BLaER1 treated with 17β-estradiol and CSF1 and Interleukin-3, amounts not matched to agents 10 nM and 100 nM (cell line): ENCODE measurements at regions not wholly inside any gene's neighbourhood (a gene's known extent, or its start where the extent isn't known, plus 50 kb on each side); places are given as distances from the start of the nearest gene placed in this dataset.

Source experiments
- H3K27ac ChIP-seq, 11 experiments: shearing (Covaris generic); formaldehyde crosslinking; 2 replicates each; pipeline ENCODE4 v1.8.1; 2022
- H3K27me3 ChIP-seq, 11 experiments: shearing (Covaris generic); formaldehyde crosslinking; 2 replicates each; pipeline ENCODE4 v1.8.1; 2022
- H3K36me3 ChIP-seq, 11 experiments: shearing (Covaris generic); formaldehyde crosslinking; 2 replicates each; pipeline ENCODE4 v1.8.1; 2022
- H3K4me1 ChIP-seq, 10 experiments: shearing (Covaris generic); formaldehyde crosslinking; 2 replicates each; pipeline ENCODE4 v1.8.1; 2022
- H3K4me2 ChIP-seq, 11 experiments: shearing (Covaris generic); formaldehyde crosslinking; 2 replicates each; pipeline ENCODE4 v1.8.1; 2022
- H3K4me3 ChIP-seq, 10 experiments: shearing (Covaris generic); formaldehyde crosslinking; 2 replicates each; pipeline ENCODE4 v1.8.1; 2022
- H3K9ac ChIP-seq, 11 experiments: shearing (Covaris generic); formaldehyde crosslinking; 2 replicates each; pipeline ENCODE4 v1.8.1; 2022
- H3K9me3 ChIP-seq, 11 experiments: shearing (Covaris generic); formaldehyde crosslinking; replicated peaks in 1 of 11; 2 replicates each; pipeline ENCODE4 v1.8.1; 2022
- H4K20me1 ChIP-seq, 11 experiments: shearing (Covaris generic); formaldehyde crosslinking; 2 replicates each; pipeline ENCODE4 v1.8.1; 2022
- Cebpa-rat ChIP-seq, 11 experiments: shearing (Covaris generic); IDR thresholded peaks; 2 replicates each; pipeline ENCODE4 v1.8.1; 2022

DNA sequence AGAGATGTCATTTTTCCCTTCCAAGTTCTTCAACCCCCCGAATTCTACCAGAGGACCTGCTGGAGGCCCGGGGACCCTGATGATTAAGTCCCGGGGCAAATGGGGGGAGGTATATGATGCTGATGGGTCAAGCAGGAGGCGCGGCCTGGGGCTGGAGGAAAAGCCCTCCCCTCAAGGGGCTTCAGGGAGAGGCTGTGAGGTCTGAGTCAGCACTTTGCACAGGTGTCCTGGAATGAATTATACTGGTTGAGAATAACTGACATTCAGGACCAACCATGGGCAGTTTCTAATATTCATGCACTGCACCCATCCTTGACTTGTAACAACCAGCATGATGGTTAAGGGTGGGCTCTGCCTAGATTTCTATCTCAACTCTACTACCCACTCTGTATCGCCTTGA lies 146.8 kb upstream of the SYT13 start:
- Histone ChIP-seq H3K27me3 (no peaks in the 10 kb centered on the region), H3K9ac (no peak overlapping the region), H3K9me3 (no peaks in the 10 kb centered on the region), H3K4me3 (no peak overlapping the region), H4K20me1 (no peaks in the 10 kb centered on the region; a peak in 1 of 22 replicates), H3K4me1 (no peaks in the 10 kb centered on the region), H3K36me3 (no peaks in the 10 kb centered on the region), H3K4me2 (no peak overlapping the region), H3K27ac (no peak overlapping the region)
- no peak for TF ChIP-seq Cebpa-rat (IDR thresholded peaks at IDR 0.05)

DNA sequence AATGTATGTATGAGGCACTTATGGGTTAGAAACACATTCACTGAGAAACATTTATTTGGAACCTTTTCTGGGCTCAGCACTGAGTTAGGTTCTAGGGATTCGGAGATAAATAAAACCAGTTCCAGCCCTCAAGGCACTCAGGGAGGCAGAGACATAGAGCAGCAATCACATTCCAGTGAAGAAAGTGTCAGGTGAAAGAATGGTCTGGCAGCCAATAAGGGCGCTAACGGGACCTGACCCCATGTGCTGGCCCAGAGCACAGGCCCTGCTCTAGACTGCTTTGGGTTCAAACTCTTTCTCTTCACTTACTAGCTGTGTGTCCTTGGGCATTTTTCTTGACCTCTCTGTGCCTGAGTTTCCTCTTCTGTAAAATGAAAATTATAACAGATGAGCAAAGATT lies 146.0 kb upstream of the SYT13 start:
- no peak for TF ChIP-seq Cebpa-rat (IDR thresholded peaks at IDR 0.05)
- no peaks in the 10 kb centered on the region for H3K9me3 ChIP-seq
- H3K4me3 ChIP-seq = no peak overlapping the region
- H3K27ac ChIP-seq = no peak overlapping the region
- H3K4me2 ChIP-seq = no peak overlapping the region
- H3K36me3 ChIP-seq = no peaks in the 10 kb centered on the region
- no peaks in the 10 kb centered on the region; a peak in 1 of 22 replicates for H4K20me1 ChIP-seq
- no peak overlapping the region for H3K9ac ChIP-seq
- H3K4me1 ChIP-seq = no peaks in the 10 kb centered on the region
- no peaks in the 10 kb centered on the region for H3K27me3 ChIP-seq

DNA sequence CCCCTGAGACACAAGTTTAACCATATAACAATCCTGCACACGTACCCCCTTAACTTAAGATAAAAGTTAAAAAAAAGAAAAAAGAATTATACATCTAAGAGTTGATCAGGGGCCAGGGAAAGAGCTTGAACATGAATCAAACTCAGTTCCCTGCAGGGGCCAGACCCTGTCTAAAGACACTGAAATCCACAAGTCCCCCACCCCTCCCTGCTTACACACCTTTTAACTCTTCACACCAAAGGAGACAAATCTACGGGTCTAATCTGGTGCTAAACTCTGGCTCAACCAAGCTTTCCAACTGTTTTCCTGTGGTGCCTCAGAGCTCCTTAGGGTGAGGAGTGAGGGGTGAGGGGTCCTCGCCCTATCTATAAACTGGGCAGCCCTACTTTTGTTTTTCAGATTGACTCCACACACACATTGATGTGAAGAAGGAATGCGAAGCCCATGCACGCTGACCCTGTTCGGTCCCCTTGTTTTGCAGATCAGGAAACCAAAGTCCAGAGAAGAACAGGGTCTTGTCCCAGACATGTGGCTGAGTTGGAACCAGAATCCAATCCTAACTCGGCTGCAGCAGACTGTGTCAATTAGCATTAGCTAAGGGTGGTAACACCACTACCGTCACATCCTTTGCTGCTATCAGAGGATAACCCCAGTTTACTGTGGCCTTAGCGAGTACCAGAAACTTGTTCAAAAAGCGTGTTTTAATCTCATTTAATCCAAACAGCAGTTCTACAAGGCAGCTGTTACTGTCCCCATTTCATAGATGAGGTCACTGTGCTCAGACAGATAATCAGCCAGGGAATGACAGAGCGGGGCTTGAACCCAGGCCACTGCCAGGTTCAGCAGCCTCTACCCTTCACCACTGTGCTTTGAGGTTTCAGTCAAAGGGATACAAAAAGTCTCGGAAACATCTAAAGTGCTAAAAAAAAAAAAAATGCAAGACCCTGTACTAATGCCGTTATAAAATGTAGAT lies 145.2 kb upstream of the SYT13 start:
- Histone ChIP-seq H3K36me3 (no peaks in the 10 kb centered on the region), H3K27me3 (no peaks in the 10 kb centered on the region), H3K4me1 (no peaks in the 10 kb centered on the region), H3K4me3 (no peak overlapping the region), H3K9me3 (no peaks in the 10 kb centered on the region), H3K9ac (no peak overlapping the region), H3K27ac (no peak overlapping the region), H3K4me2 (no peak overlapping the region), H4K20me1 (no peaks in the 10 kb centered on the region; a peak in 2 of 22 replicates)
- TF ChIP-seq Cebpa-rat (IDR thresholded peaks at IDR 0.05) = no peak

DNA sequence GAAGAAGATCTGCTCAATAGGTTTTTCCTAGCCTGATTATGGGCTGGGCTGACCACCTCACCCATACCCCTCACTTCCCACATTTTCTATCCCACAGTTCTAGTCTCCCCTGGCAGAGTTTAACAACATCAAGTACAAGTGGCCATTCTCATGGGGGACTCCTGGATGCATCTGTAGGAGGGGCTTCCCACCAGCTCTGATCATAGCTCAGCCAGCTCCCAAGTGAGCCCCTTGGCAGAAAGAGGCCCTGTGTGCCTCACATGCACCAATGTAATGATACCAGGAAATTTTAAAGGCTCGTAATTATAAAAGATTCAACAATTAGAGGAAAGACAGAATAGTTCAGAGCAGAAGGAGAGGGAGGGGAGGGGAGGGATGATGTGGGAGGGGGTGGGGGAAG lies 144.2 kb upstream of the SYT13 start:
- Histone ChIP-seq H3K36me3 (no peaks in the 10 kb centered on the region), H3K27ac (no peak overlapping the region), H4K20me1 (no peaks in the 10 kb centered on the region; a peak in 2 of 22 replicates), H3K4me2 (no peak overlapping the region), H3K27me3 (no peaks in the 10 kb centered on the region), H3K4me1 (no peaks in the 10 kb centered on the region), H3K9me3 (no peaks in the 10 kb centered on the region), H3K9ac (no peak overlapping the region), H3K4me3 (no peak overlapping the region)
- TF ChIP-seq Cebpa-rat (IDR thresholded peaks at IDR 0.05) = no peak

DNA sequence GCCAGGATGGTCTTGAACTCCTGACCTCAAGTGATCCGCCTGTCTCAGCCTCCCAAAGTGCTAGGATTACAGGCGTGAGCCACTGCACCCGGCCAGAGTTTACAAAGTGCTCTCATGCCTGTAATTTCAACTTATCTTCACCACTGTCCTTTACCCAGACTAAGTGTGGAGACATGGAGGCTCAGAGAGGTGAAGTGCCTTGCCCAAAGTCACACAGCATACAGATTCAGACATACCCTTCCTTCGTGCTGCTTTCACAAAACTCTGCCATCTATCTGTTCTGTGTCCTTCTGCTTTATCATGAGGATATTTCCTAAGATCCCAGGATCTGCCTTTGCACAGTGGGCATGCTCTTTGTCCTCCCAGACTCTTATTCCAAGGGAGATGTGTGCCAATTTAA lies 143.6 kb upstream of the SYT13 start:
- no peak overlapping the region for H3K4me3 ChIP-seq
- no peaks in the 10 kb centered on the region for H3K27me3 ChIP-seq
- TF ChIP-seq Cebpa-rat (IDR thresholded peaks at IDR 0.05) = no peak

DNA sequence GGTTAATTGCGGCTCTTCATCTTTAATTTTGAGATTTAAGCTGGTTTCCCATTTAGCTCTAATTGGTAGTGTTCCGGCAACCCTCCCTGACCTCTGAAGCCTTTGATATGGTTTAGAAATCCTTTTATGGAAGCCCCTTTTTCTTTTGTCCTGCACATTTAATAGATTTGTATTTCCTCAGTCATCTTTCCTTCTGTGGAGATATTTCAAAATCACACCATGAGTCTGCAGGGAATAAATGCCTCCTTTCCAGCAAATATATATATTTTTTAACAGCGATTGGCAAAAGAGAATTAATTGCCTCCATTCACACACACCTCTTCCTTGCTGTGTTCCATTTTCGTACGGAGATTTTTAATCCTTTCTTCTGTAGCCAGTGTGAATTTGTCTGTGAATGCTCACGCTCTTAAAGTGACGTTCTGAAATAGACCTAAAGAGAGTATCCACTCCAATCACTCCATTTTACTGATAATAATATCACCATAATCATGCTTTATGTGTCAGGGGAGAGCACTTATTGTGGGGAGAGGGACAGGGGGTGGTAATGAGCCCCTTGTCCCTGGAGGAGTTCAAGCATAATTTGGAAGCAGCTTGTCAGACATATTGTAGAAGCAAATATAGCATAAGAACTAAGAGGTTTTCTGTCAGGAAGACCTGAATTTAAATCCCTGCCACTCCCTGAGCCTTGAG lies 142.5 kb upstream of the SYT13 start:
- no peaks in the 10 kb centered on the region for H3K27me3 ChIP-seq
- H3K36me3 ChIP-seq = no peaks in the 10 kb centered on the region
- H3K4me1 ChIP-seq = no peaks in the 10 kb centered on the region
- no peaks in the 10 kb centered on the region; a peak in 2 of 22 replicates for H4K20me1 ChIP-seq
- no peaks in the 10 kb centered on the region for H3K9me3 ChIP-seq
- no peak overlapping the region for H3K27ac ChIP-seq
- no peak for TF ChIP-seq Cebpa-rat (IDR thresholded peaks at IDR 0.05)
- H3K4me3 ChIP-seq = no peak overlapping the region
- H3K9ac ChIP-seq = no peak overlapping the region
- H3K4me2 ChIP-seq = no peak overlapping the region

More for the DNA sequence above, 143.6 kb upstream of the SYT13 start:
- H3K27ac ChIP-seq = no peak overlapping the region
- H3K9ac ChIP-seq = no peak overlapping the region
- H3K36me3 ChIP-seq = no peaks in the 10 kb centered on the region
- no peak overlapping the region for H3K4me2 ChIP-seq
- no peaks in the 10 kb centered on the region for H3K9me3 ChIP-seq
- H3K4me1 ChIP-seq = no peaks in the 10 kb centered on the region
- no peaks in the 10 kb centered on the region; a peak in 2 of 22 replicates for H4K20me1 ChIP-seq

DNA sequence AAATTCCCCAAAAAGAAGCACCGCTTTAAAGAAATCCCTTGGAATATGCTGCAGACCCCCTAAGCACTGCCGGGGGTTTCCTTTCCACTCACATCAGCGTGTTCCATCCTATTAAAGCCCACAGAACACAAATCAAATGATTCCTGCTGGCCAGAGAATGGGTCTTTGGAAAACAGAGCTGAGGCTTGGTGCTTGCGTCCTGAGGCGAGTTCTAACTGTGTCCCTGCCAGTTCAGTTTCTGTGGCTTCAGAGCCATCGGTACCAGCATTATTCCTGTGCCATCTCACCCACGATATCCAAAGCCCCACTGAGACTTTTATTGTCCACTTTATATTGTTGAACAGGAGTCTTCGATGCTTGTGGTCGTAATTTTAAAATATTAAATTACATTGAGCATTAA lies 142.0 kb upstream of the SYT13 start:
- Histone ChIP-seq H3K9ac (no peak overlapping the region), H3K4me3 (no peak overlapping the region), H3K27ac (no peak overlapping the region), H3K4me1 (no peaks in the 10 kb centered on the region), H3K9me3 (no peaks in the 10 kb centered on the region), H3K27me3 (no peaks in the 10 kb centered on the region), H3K36me3 (no peaks in the 10 kb centered on the region), H4K20me1 (no peaks in the 10 kb centered on the region; a peak in 2 of 22 replicates), H3K4me2 (no peak overlapping the region)
- TF ChIP-seq Cebpa-rat (IDR thresholded peaks at IDR 0.05) = no peak

DNA sequence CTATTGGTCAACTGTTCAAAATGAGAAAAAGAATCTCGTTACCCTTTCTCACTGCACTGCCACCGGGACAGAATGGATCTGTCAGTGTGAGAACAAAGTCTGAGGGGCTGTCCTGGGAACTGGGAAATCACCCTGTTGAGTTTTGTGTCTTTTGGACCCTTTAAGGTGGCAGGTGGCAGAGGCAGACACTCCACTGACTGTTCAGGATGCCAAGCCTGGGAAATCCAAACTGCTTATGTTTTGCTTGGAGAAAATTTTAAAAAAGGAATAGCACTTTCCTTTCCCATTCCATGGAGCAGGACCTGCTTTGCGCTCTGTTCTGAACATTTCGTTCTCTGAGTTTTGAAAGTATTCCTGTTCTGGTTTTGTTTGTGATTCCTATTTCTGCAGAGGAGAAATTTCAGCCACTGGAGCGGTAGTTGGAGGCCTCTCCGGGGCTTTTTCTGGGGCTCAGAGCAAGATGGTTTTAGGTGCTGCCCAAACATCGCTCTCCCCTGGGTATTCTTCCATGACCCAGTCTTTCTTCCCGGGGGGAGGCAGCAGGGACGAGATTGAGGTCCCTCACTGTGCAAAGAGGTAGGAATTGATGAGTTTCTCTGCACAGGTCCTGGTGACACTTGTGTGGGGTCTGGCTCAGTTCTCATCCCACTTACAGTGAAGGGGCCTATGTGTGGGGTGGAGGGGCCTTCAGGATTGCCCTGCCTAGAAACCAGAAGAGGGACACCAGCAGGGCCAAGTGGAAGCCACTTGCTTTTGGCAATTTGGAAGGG lies 138.5 kb upstream of the SYT13 start:
- H3K36me3 ChIP-seq = no peaks in the 10 kb centered on the region
- no peak overlapping the region for H3K9ac ChIP-seq
- no peak overlapping the region for H3K27ac ChIP-seq
- peaks cover under 1 to 10% (median 2%) of the 10 kb centered on the region in 11 experiments; a peak in 13 of 22 replicates for H3K9me3 ChIP-seq
- no peaks in the 10 kb centered on the region; a peak in 2 of 22 replicates for H4K20me1 ChIP-seq
- no peak overlapping the region for H3K4me3 ChIP-seq
- H3K4me1 ChIP-seq = no peaks in the 10 kb centered on the region
- H3K4me2 ChIP-seq = no peak overlapping the region
- no peak for TF ChIP-seq Cebpa-rat (IDR thresholded peaks at IDR 0.05)
- no peaks in the 10 kb centered on the region for H3K27me3 ChIP-seq

DNA sequence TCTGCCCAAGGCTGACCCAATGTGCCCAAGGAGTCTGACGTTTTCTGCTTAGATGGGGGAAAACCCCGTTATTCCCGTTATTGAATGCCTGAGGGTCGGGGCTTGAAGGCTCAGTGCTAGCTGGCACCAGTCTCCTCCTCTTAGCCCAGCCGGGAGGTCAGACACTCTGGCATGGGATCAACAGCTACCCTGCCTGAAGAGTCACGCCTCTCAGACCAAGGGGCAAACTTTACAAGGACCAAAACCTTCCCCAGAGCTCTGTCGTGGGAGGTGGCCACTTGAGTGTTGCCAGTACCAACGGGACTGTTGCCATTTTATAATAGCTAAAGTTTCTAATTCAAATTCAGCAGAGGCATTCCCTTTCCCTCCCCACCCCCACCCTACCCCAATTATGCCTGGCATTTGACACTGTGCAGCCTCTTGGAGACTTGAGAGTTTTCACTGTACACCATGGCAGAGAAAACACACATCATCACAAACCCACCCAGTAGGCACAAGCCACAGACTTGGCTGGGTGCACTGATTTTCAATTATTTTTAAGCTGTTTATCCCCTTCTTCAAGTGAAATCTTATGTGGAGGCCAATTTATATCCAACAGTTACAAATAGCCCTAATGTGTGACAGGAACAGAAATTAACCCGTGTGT lies 137.5 kb upstream of the SYT13 start:
- Histone ChIP-seq H4K20me1 (no peaks in the 10 kb centered on the region; a peak in 2 of 22 replicates), H3K4me2 (no peak overlapping the region), H3K9ac (no peak overlapping the region), H3K27ac (no peak overlapping the region), H3K9me3 (peaks cover 7 to 18% (median 10%) of the 10 kb centered on the region in 11 experiments; a peak in 16 of 22 replicates), H3K4me1 (no peaks in the 10 kb centered on the region), H3K27me3 (no peaks in the 10 kb centered on the region), H3K4me3 (no peak overlapping the region), H3K36me3 (no peaks in the 10 kb centered on the region)
- TF ChIP-seq Cebpa-rat (IDR thresholded peaks at IDR 0.05) = no peak
